ENCODE measurements at regions not wholly inside any gene's neighbourhood (a gene's known extent, or its start where the extent isn't known, plus 50 kb on each side); places are given as distances from the start of the nearest gene placed in this dataset.

GRCh38 chr6:133634474-133634873 lies 254.4 kb upstream of the TCF21 start:
- no peak overlapping the region; the same call in 1 of the 2 replicates for H3K27ac ChIP-seq (ENCODE audit: insufficient read depth, low read length)
- H3K56ac ChIP-seq (ENCODE audit: extremely low read depth, insufficient read depth, low read length), result no peak overlapping the region
- H2BK120ac ChIP-seq (ENCODE audit: low read depth, low read length), result peak overlapping the region; percentile 86
- H2BK15ac ChIP-seq (ENCODE audit: low read depth, low read length), result peak overlapping the region; percentile 91; the same call in 2 of the 3 replicates
- H3K9me1 ChIP-seq (ENCODE audit: insufficient read depth, low read length), result peaks cover 20% of the 10 kb centered on the region
- no peaks in the 10 kb centered on the region; a peak in 1 of 4 replicates for H3K79me1 ChIP-seq (ENCODE audit: low read depth in 1 of 2, low read length in 2 of 2)
- peak overlapping the region; percentile 75 for H4K5ac ChIP-seq (ENCODE audit: low read depth, low read length)
- no peaks in the 10 kb centered on the region for H3K36me3 ChIP-seq (ENCODE audit: control insufficient read depth, insufficient read depth, low read length)
- peak overlapping the region; percentile 94 for H3K4ac ChIP-seq (ENCODE audit: low read depth, low read length)
- peaks cover 31% of the 10 kb centered on the region for H3K4me1 ChIP-seq (ENCODE audit: control insufficient read depth, insufficient read depth, low read length)
- peak overlapping the region; percentile 7 for H2BK5ac ChIP-seq (ENCODE audit: low read depth, low read length, poor library complexity, severe bottlenecking)
- H3K14ac ChIP-seq (replicated peaks; ENCODE audit: low read depth, low read length), result peak overlapping the region; percentile 84
- peaks cover 4% of the 10 kb centered on the region; the same call in 1 of the 2 replicates for H3K9me3 ChIP-seq (ENCODE audit: control insufficient read depth, insufficient read depth, low read length)
- H4K20me1 ChIP-seq (ENCODE audit: insufficient read depth, low read length), result no peaks in the 10 kb centered on the region
- dilution Hi-C loops (cut with HindIII; ENCODE audit: low sequenced_read_pairs, unreplicated experiment) (no loop called here), intact Hi-C loops (cut with micrococcal nuclease) (loop anchor here (5.0 kb wide), 1 partner anchor 128 kb away; no protein-coding TSS in a partner anchor), in situ Hi-C loops (cut with MboI; ENCODE audit: low sequenced_read_pairs) (no loop called here)
- 94% methylated on average over 2 of the region's 3 CpGs; no CpG with 5 or more reads in 1 of the 2 experiments for WGBS, 2 experiments (ENCODE audit: extremely low coverage in 2 of 2, insufficient read length in 1 of 2)
- H3K27me3 ChIP-seq (ENCODE audit: control insufficient read depth, insufficient read depth, low read length), result no peaks in the 10 kb centered on the region
- DNase-seq, result no peak
- H4K91ac ChIP-seq (ENCODE audit: insufficient read depth, low read depth, low read length), result peak overlapping the region; percentile 85
- no peak overlapping the region for H2AK9ac ChIP-seq (replicated peaks; ENCODE audit: low read depth, low read length, poor library complexity)
- no TSS peak for BruUV-seq (replicated peaks)
- H2AFZ ChIP-seq (replicated peaks; ENCODE audit: low read length, poor library complexity), result no peak overlapping the region
- CTCF ChIA-PET, result interaction anchor here (1.1 kb wide), 1 partner anchor 10 kb away, joined by 4 read pairs; no protein-coding TSS in a partner anchor
- peak overlapping the region; percentile 100 for H3K18ac ChIP-seq (ENCODE audit: low read depth, low read length)
- POLR2A ChIA-PET (ENCODE audit: unreplicated experiment), result no interaction called here
- H2AK5ac ChIP-seq (ENCODE audit: low read depth, low read length), result peak overlapping the region; percentile 88
- peak overlapping the region; percentile 95 for H2BK20ac ChIP-seq (ENCODE audit: low read depth, low read length)
- H3K23ac ChIP-seq (ENCODE audit: low read depth, low read length), result peak overlapping the region; percentile 54; the same call in 1 of the 2 replicates
- no peak overlapping the region for H3K9ac ChIP-seq (ENCODE audit: low read depth, low read length)
- H3K4me2 ChIP-seq (ENCODE audit: low read depth, low read length), result no peak overlapping the region
- no peak for ATAC-seq (ENCODE audit: low read depth)
- H3K4me3 ChIP-seq (ENCODE audit: insufficient read depth, low read depth, low read length), result no peak overlapping the region
- peak overlapping the region; percentile 48 to 86 for H4K8ac ChIP-seq (ENCODE audit: low read depth in 2 of 2, low read length in 2 of 2)
- TF ChIP-seq CEBPB (IDR thresholded peaks at IDR 0.05; ENCODE audit: low read depth, low read length) (no peak), RFX5 (IDR thresholded peaks at IDR 0.05; ENCODE audit: low read depth, low read length) (no peak), MAFK (IDR thresholded peaks at IDR 0.05; ENCODE audit: low read depth, low read length) (no peak), RCOR1 (IDR thresholded peaks at IDR 0.05; ENCODE audit: insufficient replicate concordance, low read length) (no peak)

Data from IMR-90 (cell line).